ENCODE measurements at regions not wholly inside any gene's neighbourhood (a gene's known extent, or its start where the extent isn't known, plus 50 kb on each side); places are given as distances from the start of the nearest gene placed in this dataset.

DNA sequence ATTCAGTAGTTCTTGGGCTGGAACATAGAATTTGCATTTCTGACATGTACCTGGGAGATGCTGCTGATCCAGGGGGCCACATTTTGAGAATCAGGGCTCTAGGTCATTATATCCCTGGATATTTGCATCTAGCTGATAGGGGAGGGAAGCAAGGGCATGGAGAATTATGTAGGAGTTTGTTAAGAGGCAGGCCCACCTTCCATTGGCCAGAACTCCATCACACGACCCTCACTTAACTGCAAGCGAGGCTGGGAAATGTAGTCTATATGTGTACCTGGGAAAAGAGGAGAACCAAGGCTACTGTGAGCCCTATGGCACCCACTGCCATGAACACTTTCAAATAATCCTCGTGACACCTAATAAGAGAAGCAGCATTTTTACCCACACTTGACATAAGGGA is 657.6 kb downstream of the MED13L start:
- in situ Hi-C loops (cut with MboI; ENCODE audit: low sequenced_read_pairs in 4 of 4) (no loop called here), intact Hi-C loops (cut with DNase I; ENCODE audit: low total_unique reads) (no loop called here)
- no peaks in the 10 kb centered on the region for H3K36me3 ChIP-seq

DNA sequence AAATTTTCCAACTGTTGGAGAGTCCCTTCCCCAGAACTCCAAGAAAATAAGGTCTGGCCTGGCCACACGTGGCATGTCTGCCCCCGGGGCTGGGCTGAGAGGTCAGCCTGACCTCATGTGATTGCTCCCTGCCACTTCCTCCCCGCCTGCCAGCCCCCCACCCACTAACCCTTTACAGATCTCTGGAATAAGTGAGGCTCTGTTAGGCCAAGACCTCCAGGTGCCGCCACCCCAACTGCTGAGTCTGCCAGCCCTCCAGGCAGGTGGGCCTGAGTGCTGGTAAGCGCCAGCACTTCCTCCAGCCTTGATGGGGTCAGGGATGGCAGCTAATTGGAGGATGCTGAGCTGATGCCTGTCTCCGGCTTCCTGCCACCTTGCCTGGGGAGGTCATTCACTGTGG is 658.4 kb downstream of the MED13L start:
- intact Hi-C loops (cut with DNase I; ENCODE audit: low total_unique reads): no loop called here
- no peaks in the 10 kb centered on the region for H3K4me1 ChIP-seq
- no peaks in the 10 kb centered on the region for H3K9me3 ChIP-seq

More for the DNA sequence above, 657.6 kb downstream of the MED13L start:
- DNase-seq: no peak
- no peak for ATAC-seq
- Histone ChIP-seq H3K4me3 (no peak overlapping the region), H3K9me3 (no peaks in the 10 kb centered on the region), H3K27me3 (peaks cover 0 to under 1% (median 0%) of the 10 kb centered on the region in 3 donors), H3K4me1 (no peaks in the 10 kb centered on the region), H3K27ac (no peak overlapping the region)
- no peak for TF ChIP-seq POLR2A (IDR thresholded peaks at IDR 0.05)
- TF ChIP-seq, protein P1, sequence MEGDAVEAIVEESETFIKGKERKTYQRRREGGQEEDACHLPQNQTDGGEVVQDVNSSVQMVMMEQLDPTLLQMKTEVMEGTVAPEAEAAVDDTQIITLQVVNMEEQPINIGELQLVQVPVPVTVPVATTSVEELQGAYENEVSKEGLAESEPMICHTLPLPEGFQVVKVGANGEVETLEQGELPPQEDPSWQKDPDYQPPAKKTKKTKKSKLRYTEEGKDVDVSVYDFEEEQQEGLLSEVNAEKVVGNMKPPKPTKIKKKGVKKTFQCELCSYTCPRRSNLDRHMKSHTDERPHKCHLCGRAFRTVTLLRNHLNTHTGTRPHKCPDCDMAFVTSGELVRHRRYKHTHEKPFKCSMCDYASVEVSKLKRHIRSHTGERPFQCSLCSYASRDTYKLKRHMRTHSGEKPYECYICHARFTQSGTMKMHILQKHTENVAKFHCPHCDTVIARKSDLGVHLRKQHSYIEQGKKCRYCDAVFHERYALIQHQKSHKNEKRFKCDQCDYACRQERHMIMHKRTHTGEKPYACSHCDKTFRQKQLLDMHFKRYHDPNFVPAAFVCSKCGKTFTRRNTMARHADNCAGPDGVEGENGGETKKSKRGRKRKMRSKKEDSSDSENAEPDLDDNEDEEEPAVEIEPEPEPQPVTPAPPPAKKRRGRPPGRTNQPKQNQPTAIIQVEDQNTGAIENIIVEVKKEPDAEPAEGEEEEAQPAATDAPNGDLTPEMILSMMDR (IDR thresholded peaks at IDR 0.05 in 4 of 5, conservative IDR thresholded peaks at IDR 0.05 in 1 of 5): no peak

DNA sequence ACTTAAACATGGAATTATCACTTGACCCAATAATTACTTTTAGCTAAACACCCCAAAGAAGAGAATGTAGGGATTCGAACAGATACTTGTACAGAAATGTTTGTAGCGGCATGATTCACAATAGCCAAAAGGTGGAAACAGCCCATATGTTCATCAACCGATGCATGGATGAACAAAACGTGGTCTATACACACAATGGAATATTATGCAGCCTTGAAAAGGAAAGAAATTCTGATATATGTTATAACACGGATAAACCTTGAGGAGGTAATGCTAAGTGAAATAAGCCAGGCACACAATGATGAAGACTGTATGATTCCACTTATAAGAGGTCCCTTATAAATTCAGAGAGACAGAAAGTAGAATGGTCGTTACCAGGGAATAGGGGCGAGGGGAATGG is 659.4 kb downstream of the MED13L start:
- ATAC-seq (no peak), DNase-seq (no peak)
- Histone ChIP-seq H3K4me1 (no peaks in the 10 kb centered on the region), H3K36me3 (no peaks in the 10 kb centered on the region), H3K27ac (no peak overlapping the region), H3K27me3 (no peaks in the 10 kb centered on the region), H3K4me3 (no peak overlapping the region), H3K9me3 (no peaks in the 10 kb centered on the region)
- in situ Hi-C loops (cut with MboI; ENCODE audit: low sequenced_read_pairs in 4 of 4) (no loop called here), intact Hi-C loops (cut with DNase I; ENCODE audit: low total_unique reads) (no loop called here)
- TF ChIP-seq POLR2A (IDR thresholded peaks at IDR 0.05): no peak
- TF ChIP-seq, protein P1 (IDR thresholded peaks at IDR 0.05 in 4 of 5, conservative IDR thresholded peaks at IDR 0.05 in 1 of 5): no peak

More for the DNA sequence above, 658.4 kb downstream of the MED13L start:
- Histone ChIP-seq H3K4me3 (no peak overlapping the region), H3K27me3 (no peaks in the 10 kb centered on the region), H3K27ac (no peak overlapping the region), H3K36me3 (no peaks in the 10 kb centered on the region)
- in situ Hi-C loops (cut with MboI; ENCODE audit: low sequenced_read_pairs in 4 of 4): no loop called here
- TF ChIP-seq, protein P1 (IDR thresholded peaks at IDR 0.05 in 4 of 5, conservative IDR thresholded peaks at IDR 0.05 in 1 of 5): no peak
- no peak for TF ChIP-seq POLR2A (IDR thresholded peaks at IDR 0.05)
- ATAC-seq (no peak), DNase-seq (no peak)

DNA sequence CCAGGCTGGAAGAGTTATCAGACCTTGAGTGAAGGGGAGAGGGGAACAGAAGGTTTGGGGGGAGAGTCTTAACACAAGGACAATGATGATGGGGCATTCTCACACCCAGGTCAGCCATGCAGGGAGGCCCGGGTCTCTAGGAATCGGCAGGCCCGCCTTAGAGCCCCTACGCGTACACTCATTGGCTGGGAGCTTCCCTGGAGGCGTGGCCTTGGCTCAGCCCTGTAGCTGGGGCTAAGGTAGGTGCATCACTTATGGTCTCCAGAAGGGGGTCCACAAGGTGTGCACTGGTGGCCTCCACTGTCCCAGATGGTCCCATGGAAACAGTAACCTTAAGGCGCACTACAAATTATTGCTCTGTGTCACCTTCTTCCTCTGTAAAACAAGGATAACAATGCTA is 660.1 kb downstream of the MED13L start:
- no peak for TF ChIP-seq POLR2A (IDR thresholded peaks at IDR 0.05)
- TF ChIP-seq, protein P1 (IDR thresholded peaks at IDR 0.05 in 4 of 5, conservative IDR thresholded peaks at IDR 0.05 in 1 of 5): no peak
- Histone ChIP-seq H3K27ac (no peak overlapping the region), H3K36me3 (no peaks in the 10 kb centered on the region), H3K4me1 (no peaks in the 10 kb centered on the region), H3K27me3 (no peaks in the 10 kb centered on the region), H3K4me3 (no peak overlapping the region), H3K9me3 (no peaks in the 10 kb centered on the region)
- intact Hi-C loops (cut with DNase I; ENCODE audit: low total_unique reads): no loop called here
- ATAC-seq (no peak), DNase-seq (no peak)
- in situ Hi-C loops (cut with MboI; ENCODE audit: low sequenced_read_pairs in 4 of 4): no loop called here

DNA sequence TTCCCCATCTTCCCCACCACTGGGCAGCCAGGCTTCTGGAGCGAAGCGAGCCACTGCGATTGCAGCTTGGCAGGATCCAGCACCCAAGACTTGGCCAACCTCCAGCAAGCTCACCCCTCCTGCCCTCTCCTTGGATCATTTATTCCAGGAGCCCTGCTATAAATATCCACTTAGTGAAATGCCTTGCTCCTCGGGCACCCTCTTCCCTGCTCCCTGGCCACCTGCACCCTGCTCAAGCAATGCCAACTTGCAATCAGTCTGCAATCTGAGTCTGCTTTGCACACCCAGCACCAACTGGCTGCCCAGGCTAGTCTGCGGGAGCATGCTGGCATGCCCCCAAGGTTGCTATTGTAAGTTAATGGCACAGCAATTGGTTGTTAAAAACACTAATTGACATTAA is 666.0 kb downstream of the MED13L start:
- ATAC-seq: peak; percentile 42 to 60
- Histone ChIP-seq H3K9me3 (no peaks in the 10 kb centered on the region), H3K27me3 (no peaks in the 10 kb centered on the region), H3K4me1 (peaks cover 0 to 4% of the 10 kb centered on the region in 2 donors), H3K27ac (no peak overlapping the region), H3K4me3 (no peak overlapping the region), H3K36me3 (no peaks in the 10 kb centered on the region)
- in situ Hi-C loops (cut with MboI; ENCODE audit: low sequenced_read_pairs in 4 of 4): no loop called here
- TF ChIP-seq, protein P1 (IDR thresholded peaks at IDR 0.05 in 4 of 5, conservative IDR thresholded peaks at IDR 0.05 in 1 of 5): no peak
- no peak for TF ChIP-seq POLR2A (IDR thresholded peaks at IDR 0.05)
- DNase-seq: peak in 1 of 2 donors; percentile 39
- intact Hi-C loops (cut with DNase I; ENCODE audit: low total_unique reads): no loop called here

All from gastrocnemius medialis (tissue), 4 donors.